Prostate gland (tissue), 2 donors: ENCODE measurements at regions not wholly inside any gene's neighbourhood (a gene's known extent, or its start where the extent isn't known, plus 50 kb on each side); places are given as distances from the start of the nearest gene placed in this dataset.

Experiments used
- DNase-seq: peaks from one replicate; pipeline ENCODE4 v3.0.0-alpha.2; 2019; ENCODE audit warnings: low spot score
- H3K27ac ChIP-seq, 2 donors: fragments of 200-600 bp; sonication (generic); 2 replicates each; pipeline ENCODE4 v1.5.1; 2017 to 2019
- H3K27me3 ChIP-seq: fragments of 200-600 bp; sonication (generic); replicated peaks from 2 replicates; pipeline ENCODE4 v1.5.1; 2019; ENCODE audit not compliant: insufficient read depth
- H3K36me3 ChIP-seq, 2 donors: fragments of 200-600 bp; sonication (generic); 1 replicate in 1 of 2; 2 replicates in 1 of 2; pipeline versions ENCODE4 v1.5.1 to v1.8.1; 2017 to 2019
- H3K4me1 ChIP-seq: fragments of 200-600 bp; sonication (generic); replicated peaks from 2 replicates; pipeline ENCODE4 v1.5.1; 2019
- H3K4me3 ChIP-seq, 2 donors: fragments of 200-600 bp; sonication (generic); 2 replicates each; pipeline ENCODE4 v1.5.1; 2017 to 2019
- H3K9me3 ChIP-seq: fragments of 200-600 bp; sonication (generic); 2 replicates; pipeline ENCODE4 v1.5.1; 2017
- CTCF ChIP-seq, 4 experiments: fragments of 200-600 bp in 2 of 4; fragments of 450-650 bp in 2 of 4; sonication (generic) in 2 of 4; IDR thresholded peaks; 1 replicate in 3 of 4; 2 replicates in 1 of 4; pipeline ENCODE4 v1.5.1; 2016 to 2019; ENCODE audit warnings: antibody characterized with exemption in 4 of 4, mild to moderate bottlenecking in 2 of 4, moderate library complexity in 2 of 4
- POLR2A ChIP-seq: fragments of 450-650 bp; IDR thresholded peaks from one replicate; pipeline ENCODE4 v1.6.1; 2016; ENCODE audit warnings: antibody characterized with exemption, mild to moderate bottlenecking
- POLR2AphosphoS5 ChIP-seq: sonication (generic); formaldehyde crosslinking; IDR thresholded peaks from one replicate; pipeline ENCODE4 v1.6.1; 2017; ENCODE audit warnings: antibody characterized with exemption
- WGBS: methylation state at CpG from one replicate; pipeline ENCODE4 v1.1.5; 2018; 5-methylcytosine and 5-hydroxymethylcytosine counted together
- intact Hi-C: fragments of 100-400 bp; cut with DNase I; formaldehyde crosslinking; loops from one replicate; pipeline ENCODE4 v1.14.2; 2022

- H3K27me3 ChIP-seq, result no peaks in the 10 kb centered on the region
- intact Hi-C loops, result no loop called here
- H3K4me1 ChIP-seq, result no peaks in the 10 kb centered on the region
- TF ChIP-seq POLR2A (no peak), CTCF (IDR thresholded peaks at IDR 0.05) (no peak), POLR2AphosphoS5 (no peak)
- no peaks in the 10 kb centered on the region for H3K9me3 ChIP-seq
- WGBS, result 90% methylated on average over 6 of the region's 6 CpGs
- DNase-seq, result no peak
- H3K36me3 ChIP-seq, result no peaks in the 10 kb centered on the region
- no peak overlapping the region for H3K27ac ChIP-seq
- no peak overlapping the region for H3K4me3 ChIP-seq
Measured at GRCh38 chr2:59850554-59850953, 702.9 kb downstream of the BCL11A start.

GRCh38 chr2:59833941-59834340 is 719.5 kb downstream of the BCL11A start:
- DNase-seq, result no peak
- H3K27ac ChIP-seq, result no peak overlapping the region
- H3K4me3 ChIP-seq, result no peak overlapping the region
- intact Hi-C loops, result no loop called here
- no peaks in the 10 kb centered on the region for H3K36me3 ChIP-seq
- no peaks in the 10 kb centered on the region for H3K27me3 ChIP-seq
- 80% methylated on average over 3 of the region's 3 CpGs for WGBS
- H3K9me3 ChIP-seq, result no peaks in the 10 kb centered on the region
- H3K4me1 ChIP-seq, result no peaks in the 10 kb centered on the region
- TF ChIP-seq POLR2A (no peak), POLR2AphosphoS5 (no peak), CTCF (IDR thresholded peaks at IDR 0.05) (no peak)

GRCh38 chr2:59830601-59831000 is 722.9 kb downstream of the BCL11A start:
- no peak for TF ChIP-seq CTCF (IDR thresholded peaks at IDR 0.05)
- no peak for TF ChIP-seq POLR2AphosphoS5
- TF ChIP-seq POLR2A, result no peak
- 91% methylated on average over 6 of the region's 6 CpGs for WGBS
- Histone ChIP-seq H3K36me3 (no peaks in the 10 kb centered on the region), H3K4me1 (no peaks in the 10 kb centered on the region), H3K27me3 (no peaks in the 10 kb centered on the region), H3K27ac (no peak overlapping the region), H3K9me3 (no peaks in the 10 kb centered on the region), H3K4me3 (no peak overlapping the region)
- intact Hi-C loops, result no loop called here
- DNase-seq, result no peak

GRCh38 chr2:59827677-59828076 is 725.8 kb downstream of the BCL11A start:
- no peak for DNase-seq
- intact Hi-C loops, result no loop called here
- no peaks in the 10 kb centered on the region for H3K27me3 ChIP-seq
- H3K4me1 ChIP-seq, result no peaks in the 10 kb centered on the region
- H3K9me3 ChIP-seq, result no peaks in the 10 kb centered on the region
- H3K4me3 ChIP-seq, result no peak overlapping the region
- no peaks in the 10 kb centered on the region for H3K36me3 ChIP-seq
- TF ChIP-seq POLR2AphosphoS5 (no peak), POLR2A (no peak), CTCF (IDR thresholded peaks at IDR 0.05) (no peak)
- H3K27ac ChIP-seq, result no peak overlapping the region
- 70% methylated on average over 5 of the region's 5 CpGs for WGBS

GRCh38 chr2:59826177-59826576 is 727.3 kb downstream of the BCL11A start:
- WGBS, result 90% methylated on average over 2 of the region's 2 CpGs
- Histone ChIP-seq H3K4me1 (no peaks in the 10 kb centered on the region), H3K36me3 (no peaks in the 10 kb centered on the region), H3K4me3 (no peak overlapping the region), H3K27ac (no peak overlapping the region), H3K27me3 (no peaks in the 10 kb centered on the region), H3K9me3 (no peaks in the 10 kb centered on the region)
- TF ChIP-seq POLR2AphosphoS5 (no peak), CTCF (IDR thresholded peaks at IDR 0.05) (no peak), POLR2A (no peak)
- no peak for DNase-seq
- intact Hi-C loops, result no loop called here
